Upper lobe of left lung (tissue), 6 donors: ENCODE measurements at regions not wholly inside any gene's neighbourhood (a gene's known extent, or its start where the extent isn't known, plus 50 kb on each side); places are given as distances from the start of the nearest gene placed in this dataset.

ENCODE experiments used
- ATAC-seq, 2 donors: fragments of 200-7000 bp; cut with Tn5 transposase; one replicate each; pipeline ENCODE4 v1.9.1; 2022; ENCODE audit warnings: mild to moderate bottlenecking in 2 of 2, moderate library complexity in 2 of 2; ENCODE audit not compliant: low FRiP score in 2 of 2
- DNase-seq, 2 donors: peaks; one replicate each; pipeline ENCODE4 v3.0.0-alpha.2; 2019 to 2020
- H3K27ac ChIP-seq, 4 donors: fragments of 200-600 bp; sonication (generic); one replicate each; pipeline ENCODE4 v1.5.1; 2016 to 2019
- H3K27me3 ChIP-seq, 4 donors: fragments of 200-600 bp; sonication (generic); one replicate each; pipeline ENCODE4 v1.5.1; 2017 to 2019
- H3K36me3 ChIP-seq, 4 donors: fragments of 200-600 bp; sonication (generic); one replicate each; pipeline ENCODE4 v1.5.1; 2016 to 2019
- H3K4me1 ChIP-seq, 4 donors: fragments of 200-600 bp; sonication (generic); one replicate each; pipeline ENCODE4 v1.5.1; 2018 to 2019
- H3K4me3 ChIP-seq, 4 donors: fragments of 200-600 bp; sonication (generic); one replicate each; pipeline ENCODE4 v1.5.1; 2017 to 2019; ENCODE audit warnings: mild to moderate bottlenecking in 2 of 4, moderate library complexity in 1 of 4
- H3K9me3 ChIP-seq, 4 donors: fragments of 200-600 bp; sonication (generic); one replicate each; pipeline ENCODE4 v1.5.1; 2018 to 2019
- CTCF ChIP-seq, 6 experiments: fragments of 450-650 bp in 4 of 6; fragments of 200-600 bp in 2 of 6; sonication (generic) in 2 of 6; IDR thresholded peaks; one replicate each; pipeline ENCODE4 v1.5.1; 2016 to 2019; ENCODE audit warnings: antibody characterized with exemption in 6 of 6
- EP300 ChIP-seq, 4 donors: sonication (generic); formaldehyde crosslinking; IDR thresholded peaks; one replicate each; pipeline ENCODE4 v1.5.1; 2017; ENCODE audit warnings: antibody characterized with exemption in 4 of 4, control low read depth in 2 of 4
- POLR2A ChIP-seq, 4 donors: fragments of 450-650 bp; IDR thresholded peaks; one replicate each; pipeline ENCODE4 v1.5.1; 2016 to 2017; ENCODE audit warnings: antibody characterized with exemption in 4 of 4, mild to moderate bottlenecking in 2 of 4
- POLR2AphosphoS5 ChIP-seq, 2 donors: sonication (generic); formaldehyde crosslinking; IDR thresholded peaks; one replicate each; pipeline ENCODE4 v1.5.1; 2017; ENCODE audit warnings: antibody characterized with exemption in 2 of 2
- WGBS, 2 donors: methylation state at CpG; one replicate each; pipeline ENCODE4 v1.1.5; 2017 to 2018; 5-methylcytosine and 5-hydroxymethylcytosine counted together
- donor health status: DM: no; HTN: no; CAD: no; lungs with moderate emphysema.
- donor health status: DM: no; HTN: yes; CAD: no; lungs with severe emphysema.

DNA sequence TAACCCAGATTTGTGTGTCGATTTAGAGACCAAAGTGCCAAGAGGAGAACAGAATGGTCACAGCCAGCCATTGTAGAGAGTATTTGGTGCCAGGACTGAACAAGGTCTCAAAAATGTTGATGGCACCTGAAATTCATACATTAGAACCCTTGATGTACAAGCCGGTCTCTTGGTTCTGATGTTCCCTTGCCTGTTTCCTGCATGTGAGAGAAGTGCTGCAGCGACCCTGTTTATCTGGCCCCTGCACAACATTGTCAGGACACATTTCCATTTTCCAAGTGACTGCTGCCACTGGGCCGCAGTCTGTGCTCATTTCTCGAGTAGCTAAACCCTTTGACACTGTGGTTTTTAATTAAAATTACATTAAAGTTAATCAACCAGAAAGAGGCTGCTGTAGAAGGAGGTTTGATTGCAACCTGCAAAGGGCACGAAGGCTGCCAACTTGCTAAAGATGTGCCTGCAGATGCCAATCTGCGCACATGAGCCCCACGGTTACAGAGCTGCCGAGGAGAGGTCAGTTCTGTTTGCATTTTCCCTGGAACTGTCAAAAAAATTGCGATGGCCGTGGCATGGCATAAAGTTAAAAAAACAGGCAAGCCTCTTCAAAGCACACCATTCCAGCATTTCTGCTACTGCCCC, 136.4 kb upstream of the CMC1 start:
- ATAC-seq, result no peak
- Histone ChIP-seq H3K4me1 (no peaks in the 10 kb centered on the region), H3K27me3 (no peaks in the 10 kb centered on the region), H3K36me3 (no peaks in the 10 kb centered on the region), H3K9me3 (no peaks in the 10 kb centered on the region), H3K4me3 (no peak overlapping the region), H3K27ac (no peak overlapping the region)
- TF ChIP-seq CTCF (IDR thresholded peaks at IDR 0.05) (no peak), EP300 (IDR thresholded peaks at IDR 0.05) (no peak), POLR2AphosphoS5 (IDR thresholded peaks at IDR 0.05) (no peak), POLR2A (IDR thresholded peaks at IDR 0.05) (no peak)
- WGBS, 2 donors, result 81 to 88% methylated on average over 11 of the region's 11 CpGs
- DNase-seq, result no peak

DNA sequence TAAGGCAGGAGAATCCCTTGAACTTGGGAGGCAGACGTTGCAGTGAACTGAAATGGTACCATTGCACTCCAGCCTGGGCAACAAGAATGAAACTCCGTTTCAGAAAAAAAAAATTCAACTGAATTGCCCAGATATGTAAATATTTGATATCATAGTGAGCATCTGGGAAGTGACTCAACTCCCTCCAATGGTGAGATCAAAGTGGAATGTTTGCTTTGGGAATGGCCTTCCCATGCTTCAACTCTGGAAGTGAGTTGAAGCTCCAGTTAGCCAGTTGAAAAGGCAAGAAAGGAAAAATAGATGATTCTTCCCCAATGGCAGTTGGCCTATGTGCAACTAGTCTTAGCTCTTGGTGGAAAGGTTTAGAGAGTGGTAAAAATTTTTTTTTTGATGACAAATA, 131.6 kb upstream of the CMC1 start:
- no peak overlapping the region for H3K4me3 ChIP-seq
- 68 to 75% methylated on average over 2 of the region's 2 CpGs for WGBS, 2 donors
- ATAC-seq (no peak), DNase-seq (no peak)
- H3K4me1 ChIP-seq, result no peaks in the 10 kb centered on the region
- TF ChIP-seq POLR2AphosphoS5 (IDR thresholded peaks at IDR 0.05) (no peak), EP300 (IDR thresholded peaks at IDR 0.05) (no peak), CTCF (IDR thresholded peaks at IDR 0.05) (no peak), POLR2A (IDR thresholded peaks at IDR 0.05) (no peak)
- no peaks in the 10 kb centered on the region for H3K27me3 ChIP-seq
- peaks cover 0 to 4% (median 0%) of the 10 kb centered on the region in 4 donors for H3K9me3 ChIP-seq
- H3K27ac ChIP-seq, result no peak overlapping the region
- H3K36me3 ChIP-seq, result no peaks in the 10 kb centered on the region

GRCh38 chr3:28110869-28111268, 130.6 kb upstream of the CMC1 start:
- Histone ChIP-seq H3K4me3 (no peak overlapping the region), H3K36me3 (no peaks in the 10 kb centered on the region), H3K27me3 (no peaks in the 10 kb centered on the region), H3K27ac (no peak overlapping the region), H3K4me1 (no peaks in the 10 kb centered on the region), H3K9me3 (peaks cover 0 to 4% (median 0%) of the 10 kb centered on the region in 4 donors)
- no peak for ATAC-seq
- TF ChIP-seq EP300 (IDR thresholded peaks at IDR 0.05) (no peak), POLR2AphosphoS5 (IDR thresholded peaks at IDR 0.05) (no peak), POLR2A (IDR thresholded peaks at IDR 0.05) (no peak), CTCF (IDR thresholded peaks at IDR 0.05) (no peak)
- DNase-seq, result no peak

GRCh38 chr3:28114893-28115292, 126.5 kb upstream of the CMC1 start:
- Histone ChIP-seq H3K27me3 (no peaks in the 10 kb centered on the region), H3K9me3 (peaks cover 0 to 4% (median 0%) of the 10 kb centered on the region in 4 donors), H3K27ac (no peak overlapping the region), H3K36me3 (no peaks in the 10 kb centered on the region), H3K4me1 (no peaks in the 10 kb centered on the region), H3K4me3 (no peak overlapping the region)
- ATAC-seq (no peak), DNase-seq (no peak)
- WGBS, 2 donors, result 67 to 68% methylated on average over 4 of the region's 4 CpGs
- TF ChIP-seq CTCF (IDR thresholded peaks at IDR 0.05), result no peak
- TF ChIP-seq POLR2A (IDR thresholded peaks at IDR 0.05), result no peak
- TF ChIP-seq POLR2AphosphoS5 (IDR thresholded peaks at IDR 0.05), result no peak
- TF ChIP-seq EP300 (IDR thresholded peaks at IDR 0.05), result no peak

GRCh38 chr3:28115316-28115715, 126.1 kb upstream of the CMC1 start:
- peaks cover 0 to 2% (median 0%) of the 10 kb centered on the region in 4 donors for H3K9me3 ChIP-seq
- TF ChIP-seq CTCF (IDR thresholded peaks at IDR 0.05), result no peak
- no peak for TF ChIP-seq POLR2A (IDR thresholded peaks at IDR 0.05)
- TF ChIP-seq EP300 (IDR thresholded peaks at IDR 0.05), result no peak
- ATAC-seq, result no peak
- H3K27ac ChIP-seq, result no peak overlapping the region
- no peaks in the 10 kb centered on the region for H3K4me1 ChIP-seq
- H3K27me3 ChIP-seq, result no peaks in the 10 kb centered on the region
- no peak overlapping the region for H3K4me3 ChIP-seq
- H3K36me3 ChIP-seq, result no peaks in the 10 kb centered on the region
- DNase-seq, result no peak
- WGBS, 2 donors, result 86 to 88% methylated on average over 1 of the region's 1 CpG
